ENCODE measurements at regions not wholly inside any gene's neighbourhood (a gene's known extent, or its start where the extent isn't known, plus 50 kb on each side); places are given as distances from the start of the nearest gene placed in this dataset.

DNA sequence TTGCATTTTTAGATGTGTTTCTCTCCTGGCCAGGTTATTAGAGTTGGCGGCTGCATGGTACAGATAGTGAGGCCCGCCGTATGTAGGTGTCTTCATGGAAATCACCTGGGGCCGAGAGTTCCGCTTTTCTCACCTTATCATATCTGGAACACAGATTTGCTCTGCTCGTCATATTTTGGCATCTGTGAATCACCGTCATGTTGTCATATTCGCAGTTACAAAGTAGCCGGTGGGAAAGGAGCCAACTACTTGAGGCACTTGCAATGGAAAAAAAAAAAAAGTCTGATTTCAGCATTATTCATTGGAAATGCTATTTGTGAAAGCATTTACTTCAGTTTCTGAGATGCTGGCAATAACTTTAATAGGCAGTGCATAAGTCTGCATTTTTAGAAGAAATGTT lies 1715.2 kb upstream of the TENM3 start:
- TF ChIP-seq SPI1 (IDR thresholded peaks at IDR 0.05; ENCODE audit: borderline replicate concordance, low read depth) = no peak
- TF ChIP-seq GABPA (IDR thresholded peaks at IDR 0.05; ENCODE audit: low read depth) = no peak
- TF ChIP-seq, protein P1, sequence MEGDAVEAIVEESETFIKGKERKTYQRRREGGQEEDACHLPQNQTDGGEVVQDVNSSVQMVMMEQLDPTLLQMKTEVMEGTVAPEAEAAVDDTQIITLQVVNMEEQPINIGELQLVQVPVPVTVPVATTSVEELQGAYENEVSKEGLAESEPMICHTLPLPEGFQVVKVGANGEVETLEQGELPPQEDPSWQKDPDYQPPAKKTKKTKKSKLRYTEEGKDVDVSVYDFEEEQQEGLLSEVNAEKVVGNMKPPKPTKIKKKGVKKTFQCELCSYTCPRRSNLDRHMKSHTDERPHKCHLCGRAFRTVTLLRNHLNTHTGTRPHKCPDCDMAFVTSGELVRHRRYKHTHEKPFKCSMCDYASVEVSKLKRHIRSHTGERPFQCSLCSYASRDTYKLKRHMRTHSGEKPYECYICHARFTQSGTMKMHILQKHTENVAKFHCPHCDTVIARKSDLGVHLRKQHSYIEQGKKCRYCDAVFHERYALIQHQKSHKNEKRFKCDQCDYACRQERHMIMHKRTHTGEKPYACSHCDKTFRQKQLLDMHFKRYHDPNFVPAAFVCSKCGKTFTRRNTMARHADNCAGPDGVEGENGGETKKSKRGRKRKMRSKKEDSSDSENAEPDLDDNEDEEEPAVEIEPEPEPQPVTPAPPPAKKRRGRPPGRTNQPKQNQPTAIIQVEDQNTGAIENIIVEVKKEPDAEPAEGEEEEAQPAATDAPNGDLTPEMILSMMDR (IDR thresholded peaks at IDR 0.05; ENCODE audit: insufficient read depth, low read length) = no peak
- TF ChIP-seq, protein P2, sequence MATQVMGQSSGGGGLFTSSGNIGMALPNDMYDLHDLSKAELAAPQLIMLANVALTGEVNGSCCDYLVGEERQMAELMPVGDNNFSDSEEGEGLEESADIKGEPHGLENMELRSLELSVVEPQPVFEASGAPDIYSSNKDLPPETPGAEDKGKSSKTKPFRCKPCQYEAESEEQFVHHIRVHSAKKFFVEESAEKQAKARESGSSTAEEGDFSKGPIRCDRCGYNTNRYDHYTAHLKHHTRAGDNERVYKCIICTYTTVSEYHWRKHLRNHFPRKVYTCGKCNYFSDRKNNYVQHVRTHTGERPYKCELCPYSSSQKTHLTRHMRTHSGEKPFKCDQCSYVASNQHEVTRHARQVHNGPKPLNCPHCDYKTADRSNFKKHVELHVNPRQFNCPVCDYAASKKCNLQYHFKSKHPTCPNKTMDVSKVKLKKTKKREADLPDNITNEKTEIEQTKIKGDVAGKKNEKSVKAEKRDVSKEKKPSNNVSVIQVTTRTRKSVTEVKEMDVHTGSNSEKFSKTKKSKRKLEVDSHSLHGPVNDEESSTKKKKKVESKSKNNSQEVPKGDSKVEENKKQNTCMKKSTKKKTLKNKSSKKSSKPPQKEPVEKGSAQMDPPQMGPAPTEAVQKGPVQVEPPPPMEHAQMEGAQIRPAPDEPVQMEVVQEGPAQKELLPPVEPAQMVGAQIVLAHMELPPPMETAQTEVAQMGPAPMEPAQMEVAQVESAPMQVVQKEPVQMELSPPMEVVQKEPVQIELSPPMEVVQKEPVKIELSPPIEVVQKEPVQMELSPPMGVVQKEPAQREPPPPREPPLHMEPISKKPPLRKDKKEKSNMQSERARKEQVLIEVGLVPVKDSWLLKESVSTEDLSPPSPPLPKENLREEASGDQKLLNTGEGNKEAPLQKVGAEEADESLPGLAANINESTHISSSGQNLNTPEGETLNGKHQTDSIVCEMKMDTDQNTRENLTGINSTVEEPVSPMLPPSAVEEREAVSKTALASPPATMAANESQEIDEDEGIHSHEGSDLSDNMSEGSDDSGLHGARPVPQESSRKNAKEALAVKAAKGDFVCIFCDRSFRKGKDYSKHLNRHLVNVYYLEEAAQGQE (IDR thresholded peaks at IDR 0.05; ENCODE audit: insufficient replicate concordance, low read depth) = no peak
- no peak for TF ChIP-seq POLR2AphosphoS5 (IDR thresholded peaks at IDR 0.05; ENCODE audit: low read depth)
- no peak for DNase-seq (ENCODE audit: low read depth in 1 of 2, low spot score in 1 of 2)
- Histone ChIP-seq H3K27ac (replicated peaks) (no peak overlapping the region), H3K27me3 (ENCODE audit: insufficient read depth, poor library complexity, severe bottlenecking) (no peaks in the 10 kb centered on the region), H3K4me3 (replicated peaks; ENCODE audit: insufficient read depth, low read length) (no peak overlapping the region)

DNA sequence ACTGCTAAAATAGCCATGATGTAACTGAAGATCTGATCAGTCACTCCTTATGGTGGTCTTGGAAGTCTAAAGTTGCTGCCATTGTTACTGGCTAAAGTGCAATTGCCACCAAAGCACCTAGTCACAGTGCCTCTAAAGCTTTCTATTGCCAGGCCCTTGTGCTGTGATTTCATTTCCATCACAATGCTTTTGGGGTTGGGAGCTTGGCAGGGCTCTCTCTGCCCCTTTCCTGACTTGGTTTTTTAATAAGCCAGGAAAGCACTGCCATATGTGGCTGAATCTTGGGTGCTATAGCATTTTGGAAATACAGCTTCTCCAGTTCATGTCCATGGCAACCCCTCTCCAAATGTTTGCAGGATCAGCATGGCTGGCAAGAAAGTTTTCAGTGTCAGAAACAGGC lies 1712.4 kb upstream of the TENM3 start:
- H3K27me3 ChIP-seq (ENCODE audit: insufficient read depth, poor library complexity, severe bottlenecking) = no peaks in the 10 kb centered on the region
- DNase-seq (ENCODE audit: low read depth in 1 of 2, low spot score in 1 of 2) = no peak
- H3K27ac ChIP-seq (replicated peaks) = no peak overlapping the region
- TF ChIP-seq, protein P1 (IDR thresholded peaks at IDR 0.05; ENCODE audit: insufficient read depth, low read length) = no peak
- TF ChIP-seq POLR2AphosphoS5 (IDR thresholded peaks at IDR 0.05; ENCODE audit: low read depth) (no peak), GABPA (IDR thresholded peaks at IDR 0.05; ENCODE audit: low read depth) (no peak), SPI1 (IDR thresholded peaks at IDR 0.05; ENCODE audit: borderline replicate concordance, low read depth) (no peak)
- TF ChIP-seq, protein P2 (IDR thresholded peaks at IDR 0.05; ENCODE audit: insufficient replicate concordance, low read depth) = no peak
- H3K4me3 ChIP-seq (replicated peaks; ENCODE audit: insufficient read depth, low read length) = no peak overlapping the region

DNA sequence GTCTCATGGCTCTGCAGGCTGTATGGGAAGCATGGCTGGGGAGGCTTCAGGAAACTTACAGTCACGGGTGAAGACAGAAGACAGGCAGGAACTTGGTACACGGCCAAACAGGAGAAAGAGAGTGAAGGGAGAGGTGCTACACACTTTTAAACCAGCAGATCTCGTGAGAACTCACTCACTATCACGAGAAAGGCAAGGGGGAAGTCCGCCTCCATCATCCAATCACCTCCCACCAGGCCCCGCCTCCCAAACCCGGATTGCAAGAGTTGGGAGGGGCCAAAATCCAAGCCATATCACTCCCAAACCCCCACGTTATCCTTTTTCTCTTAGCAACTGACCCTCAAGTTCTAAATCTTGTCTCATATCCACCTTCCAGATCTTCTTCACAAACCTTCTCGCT lies 1710.5 kb upstream of the TENM3 start:
- Histone ChIP-seq H3K27ac (replicated peaks) (no peak overlapping the region), H3K27me3 (ENCODE audit: insufficient read depth, poor library complexity, severe bottlenecking) (no peaks in the 10 kb centered on the region), H3K4me3 (replicated peaks; ENCODE audit: insufficient read depth, low read length) (no peak overlapping the region)
- TF ChIP-seq SPI1 (IDR thresholded peaks at IDR 0.05; ENCODE audit: borderline replicate concordance, low read depth) (no peak), POLR2AphosphoS5 (IDR thresholded peaks at IDR 0.05; ENCODE audit: low read depth) (no peak), GABPA (IDR thresholded peaks at IDR 0.05; ENCODE audit: low read depth) (no peak)
- TF ChIP-seq, protein P1 (IDR thresholded peaks at IDR 0.05; ENCODE audit: insufficient read depth, low read length) = no peak
- TF ChIP-seq, protein P2 (IDR thresholded peaks at IDR 0.05; ENCODE audit: insufficient replicate concordance, low read depth) = no peak
- DNase-seq (ENCODE audit: low read depth in 1 of 2, low spot score in 1 of 2) = no peak

All from HL-60 (cell line).